Parathyroid adenoma (tissue), 2 donors: ENCODE measurements at regions not wholly inside any gene's neighbourhood (a gene's known extent, or its start where the extent isn't known, plus 50 kb on each side); places are given as distances from the start of the nearest gene placed in this dataset.

Experiments
- H2AFZ ChIP-seq: fragments of 300-600 bp; sonication (generic); one replicate; pipeline ENCODE4 v1.7.0; 2017; ENCODE audit warnings: antibody characterized with exemption, mild to moderate bottlenecking
- H3K27ac ChIP-seq: fragments of 300-600 bp; sonication (generic); one replicate; pipeline ENCODE4 v1.7.0; 2017
- H3K27me3 ChIP-seq: fragments of 300-600 bp; sonication (generic); one replicate; pipeline ENCODE4 v1.7.0; 2017; ENCODE audit warnings: low read length; ENCODE audit not compliant: control insufficient read depth, insufficient read depth
- H3K36me3 ChIP-seq: fragments of 300-600 bp; sonication (generic); one replicate; pipeline ENCODE4 v1.7.0; 2017; ENCODE audit warnings: low read length; ENCODE audit not compliant: control insufficient read depth, insufficient read depth
- H3K4me1 ChIP-seq: fragments of 300-600 bp; sonication (generic); one replicate; pipeline ENCODE4 v1.7.0; 2017; ENCODE audit warnings: control low read depth
- H3K4me2 ChIP-seq: fragments of 300-600 bp; sonication (generic); one replicate; pipeline ENCODE4 v1.7.0; 2017; ENCODE audit warnings: low read length
- H3K4me3 ChIP-seq: fragments of 300-600 bp; sonication (generic); one replicate; pipeline ENCODE4 v1.7.0; 2017; ENCODE audit warnings: low read depth, low read length
- H3K79me2 ChIP-seq: fragments of 300-600 bp; sonication (generic); one replicate; pipeline ENCODE4 v1.7.0; 2017; ENCODE audit warnings: control low read depth
- H3K9ac ChIP-seq: fragments of 300-600 bp; sonication (generic); one replicate; pipeline ENCODE4 v1.7.0; 2017; ENCODE audit warnings: mild to moderate bottlenecking
- H3K9me3 ChIP-seq: fragments of 300-600 bp; sonication (generic); one replicate; pipeline ENCODE4 v1.7.0; 2017; ENCODE audit warnings: low read length; ENCODE audit not compliant: control insufficient read depth
- TF ChIP-seq, protein P1 (sequence below): fragments of 300-600 bp; sonication (generic); IDR thresholded peaks from one replicate; pipeline ENCODE4 v1.7.0; 2017; ENCODE audit warnings: antibody characterized with exemption, mild to moderate bottlenecking
- donor health status: primary hyperparathyroidism.

DNA sequence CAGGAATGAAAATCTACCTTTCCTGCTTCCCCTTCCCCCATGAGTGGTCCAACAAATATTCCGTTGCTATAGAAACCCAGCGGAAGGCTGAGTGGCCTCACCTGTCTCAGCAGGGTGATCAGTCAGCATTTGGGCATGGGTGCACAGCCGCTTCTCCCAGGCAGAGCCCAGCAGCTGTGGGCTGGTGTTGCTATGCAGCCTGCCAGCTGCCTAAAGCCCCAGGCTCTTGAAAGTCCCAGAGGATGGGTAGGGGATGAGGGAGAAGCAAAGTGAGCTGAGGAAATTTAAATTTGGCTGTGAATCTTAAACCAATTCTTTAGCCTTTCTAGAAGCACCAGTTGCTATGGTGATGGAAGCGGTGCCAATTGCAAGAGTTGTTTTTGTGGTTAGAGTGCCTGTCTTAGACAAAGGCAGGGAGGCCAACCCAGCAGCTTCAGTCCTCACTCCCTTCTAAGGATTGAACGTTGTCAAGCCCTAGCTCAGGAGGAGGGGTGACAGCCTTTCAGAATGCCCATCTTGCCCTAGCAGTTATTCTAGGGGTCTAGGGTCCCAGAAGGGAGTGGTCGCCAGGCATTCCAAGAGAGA is 151.5 kb upstream of the PITX1 start:
- H3K9ac ChIP-seq, result no peak overlapping the region
- no peak overlapping the region for H3K4me3 ChIP-seq
- no peaks in the 10 kb centered on the region for H3K27me3 ChIP-seq
- H2AFZ ChIP-seq, result no peak overlapping the region
- no peaks in the 10 kb centered on the region for H3K36me3 ChIP-seq
- TF ChIP-seq, protein P1, sequence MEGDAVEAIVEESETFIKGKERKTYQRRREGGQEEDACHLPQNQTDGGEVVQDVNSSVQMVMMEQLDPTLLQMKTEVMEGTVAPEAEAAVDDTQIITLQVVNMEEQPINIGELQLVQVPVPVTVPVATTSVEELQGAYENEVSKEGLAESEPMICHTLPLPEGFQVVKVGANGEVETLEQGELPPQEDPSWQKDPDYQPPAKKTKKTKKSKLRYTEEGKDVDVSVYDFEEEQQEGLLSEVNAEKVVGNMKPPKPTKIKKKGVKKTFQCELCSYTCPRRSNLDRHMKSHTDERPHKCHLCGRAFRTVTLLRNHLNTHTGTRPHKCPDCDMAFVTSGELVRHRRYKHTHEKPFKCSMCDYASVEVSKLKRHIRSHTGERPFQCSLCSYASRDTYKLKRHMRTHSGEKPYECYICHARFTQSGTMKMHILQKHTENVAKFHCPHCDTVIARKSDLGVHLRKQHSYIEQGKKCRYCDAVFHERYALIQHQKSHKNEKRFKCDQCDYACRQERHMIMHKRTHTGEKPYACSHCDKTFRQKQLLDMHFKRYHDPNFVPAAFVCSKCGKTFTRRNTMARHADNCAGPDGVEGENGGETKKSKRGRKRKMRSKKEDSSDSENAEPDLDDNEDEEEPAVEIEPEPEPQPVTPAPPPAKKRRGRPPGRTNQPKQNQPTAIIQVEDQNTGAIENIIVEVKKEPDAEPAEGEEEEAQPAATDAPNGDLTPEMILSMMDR, result no peak
- H3K4me2 ChIP-seq, result no peak overlapping the region
- peaks cover 2% of the 10 kb centered on the region for H3K4me1 ChIP-seq
- H3K9me3 ChIP-seq, result no peaks in the 10 kb centered on the region
- no peak overlapping the region for H3K27ac ChIP-seq
- no peaks in the 10 kb centered on the region for H3K79me2 ChIP-seq

DNA sequence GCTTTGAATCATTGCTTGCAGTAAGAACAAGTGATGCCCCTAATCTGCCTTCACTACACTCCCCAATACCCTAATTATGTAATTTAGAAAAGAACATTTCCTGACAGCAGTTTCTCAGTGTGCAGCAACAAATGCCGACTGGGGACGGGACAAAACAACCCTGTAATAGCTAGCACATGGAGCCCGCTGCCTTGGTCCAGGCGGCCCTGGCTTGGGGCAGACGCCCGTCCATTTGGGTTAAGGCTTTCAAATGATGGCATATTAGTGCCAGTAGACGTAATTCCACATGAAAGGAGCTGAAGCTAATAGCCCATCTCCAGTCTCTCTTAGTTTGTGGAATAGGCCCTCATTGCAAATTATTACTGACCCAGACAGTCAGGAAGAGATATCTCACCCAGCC is 150.6 kb upstream of the PITX1 start:
- TF ChIP-seq, protein P1, result no peak
- no peaks in the 10 kb centered on the region for H3K36me3 ChIP-seq
- no peak overlapping the region for H3K4me3 ChIP-seq
- no peaks in the 10 kb centered on the region for H3K9me3 ChIP-seq
- no peak overlapping the region for H3K9ac ChIP-seq
- no peak overlapping the region for H2AFZ ChIP-seq
- H3K27me3 ChIP-seq, result no peaks in the 10 kb centered on the region
- H3K27ac ChIP-seq, result no peak overlapping the region
- H3K4me1 ChIP-seq, result peaks cover 2% of the 10 kb centered on the region
- H3K4me2 ChIP-seq, result no peak overlapping the region
- no peaks in the 10 kb centered on the region for H3K79me2 ChIP-seq

DNA sequence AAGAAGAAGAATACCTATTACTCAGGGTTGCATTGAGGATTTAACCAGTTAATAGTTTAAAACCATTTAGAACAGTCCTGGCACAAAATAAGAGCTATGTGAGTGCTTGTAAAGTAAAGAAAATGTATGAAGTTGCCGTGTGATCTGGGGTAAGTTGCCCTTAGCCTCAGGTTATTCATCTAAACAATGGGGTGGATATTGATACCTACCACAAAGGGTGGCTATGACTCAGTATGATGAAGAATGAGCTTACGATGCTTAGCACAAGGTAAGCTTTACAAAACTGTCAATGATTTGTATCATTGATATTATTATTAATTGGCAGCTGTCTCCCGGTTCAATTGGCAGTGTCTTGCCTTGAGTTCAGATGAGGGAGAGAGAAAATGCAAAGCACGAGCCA is 149.4 kb upstream of the PITX1 start:
- Histone ChIP-seq H3K4me3 (no peak overlapping the region), H3K27ac (no peak overlapping the region), H3K79me2 (no peaks in the 10 kb centered on the region), H3K27me3 (no peaks in the 10 kb centered on the region), H2AFZ (no peak overlapping the region), H3K4me1 (no peaks in the 10 kb centered on the region), H3K36me3 (no peaks in the 10 kb centered on the region), H3K4me2 (no peak overlapping the region), H3K9ac (no peak overlapping the region), H3K9me3 (no peaks in the 10 kb centered on the region)
- TF ChIP-seq, protein P1, result no peak

DNA sequence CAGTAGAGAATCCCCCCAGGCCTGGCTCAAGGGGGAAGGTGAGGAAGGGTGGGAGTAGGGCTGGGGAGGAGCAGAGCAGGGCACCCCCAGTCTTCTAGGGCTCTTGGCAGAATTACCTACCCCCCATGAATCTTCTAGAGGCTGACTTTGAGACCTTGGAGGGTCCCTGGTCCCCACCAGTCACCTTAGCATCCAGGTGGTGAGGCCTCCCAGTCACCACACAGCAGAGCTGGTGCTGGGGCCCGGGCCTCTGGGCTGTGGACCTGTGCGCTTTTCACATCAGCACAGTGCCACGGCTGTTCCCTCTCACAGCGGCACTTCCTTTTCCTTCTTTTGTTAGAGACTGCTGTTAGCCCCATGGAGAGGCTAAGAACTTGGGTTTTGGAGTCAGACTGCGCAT is 148.6 kb upstream of the PITX1 start:
- Histone ChIP-seq H3K79me2 (no peaks in the 10 kb centered on the region), H3K4me3 (no peak overlapping the region), H3K27me3 (no peaks in the 10 kb centered on the region), H3K36me3 (no peaks in the 10 kb centered on the region), H2AFZ (no peak overlapping the region), H3K9me3 (no peaks in the 10 kb centered on the region), H3K4me1 (no peaks in the 10 kb centered on the region), H3K4me2 (no peak overlapping the region), H3K27ac (no peak overlapping the region), H3K9ac (no peak overlapping the region)
- TF ChIP-seq, protein P1, result no peak

DNA sequence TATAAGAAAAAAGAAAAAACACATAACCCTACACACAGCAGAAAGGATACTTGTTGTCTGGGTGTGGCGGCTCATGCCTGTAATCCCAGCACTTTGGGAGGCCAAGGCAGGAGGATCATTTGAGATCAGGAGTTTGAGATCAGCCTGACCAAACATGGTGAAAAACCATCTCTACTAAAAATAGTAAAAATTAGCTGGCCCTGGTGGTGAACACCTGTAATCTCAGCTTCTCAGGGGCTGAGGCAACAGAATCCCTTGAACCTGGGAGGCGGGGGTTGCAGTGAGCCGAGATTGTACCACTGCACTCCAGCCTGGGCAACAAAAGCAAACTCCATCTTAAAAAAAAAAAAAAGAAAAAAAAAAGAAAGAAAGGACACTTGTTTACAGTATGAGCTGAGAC is 147.6 kb upstream of the PITX1 start:
- Histone ChIP-seq H3K4me3 (no peak overlapping the region), H3K79me2 (no peaks in the 10 kb centered on the region), H3K27me3 (no peaks in the 10 kb centered on the region), H3K9me3 (no peaks in the 10 kb centered on the region), H3K4me2 (no peak overlapping the region), H3K9ac (no peak overlapping the region), H3K4me1 (no peaks in the 10 kb centered on the region), H3K36me3 (no peaks in the 10 kb centered on the region), H2AFZ (no peak overlapping the region), H3K27ac (no peak overlapping the region)
- TF ChIP-seq, protein P1, result no peak
